ENCODE measurements at regions not wholly inside any gene's neighbourhood (a gene's known extent, or its start where the extent isn't known, plus 50 kb on each side); places are given as distances from the start of the nearest gene placed in this dataset.

DNA sequence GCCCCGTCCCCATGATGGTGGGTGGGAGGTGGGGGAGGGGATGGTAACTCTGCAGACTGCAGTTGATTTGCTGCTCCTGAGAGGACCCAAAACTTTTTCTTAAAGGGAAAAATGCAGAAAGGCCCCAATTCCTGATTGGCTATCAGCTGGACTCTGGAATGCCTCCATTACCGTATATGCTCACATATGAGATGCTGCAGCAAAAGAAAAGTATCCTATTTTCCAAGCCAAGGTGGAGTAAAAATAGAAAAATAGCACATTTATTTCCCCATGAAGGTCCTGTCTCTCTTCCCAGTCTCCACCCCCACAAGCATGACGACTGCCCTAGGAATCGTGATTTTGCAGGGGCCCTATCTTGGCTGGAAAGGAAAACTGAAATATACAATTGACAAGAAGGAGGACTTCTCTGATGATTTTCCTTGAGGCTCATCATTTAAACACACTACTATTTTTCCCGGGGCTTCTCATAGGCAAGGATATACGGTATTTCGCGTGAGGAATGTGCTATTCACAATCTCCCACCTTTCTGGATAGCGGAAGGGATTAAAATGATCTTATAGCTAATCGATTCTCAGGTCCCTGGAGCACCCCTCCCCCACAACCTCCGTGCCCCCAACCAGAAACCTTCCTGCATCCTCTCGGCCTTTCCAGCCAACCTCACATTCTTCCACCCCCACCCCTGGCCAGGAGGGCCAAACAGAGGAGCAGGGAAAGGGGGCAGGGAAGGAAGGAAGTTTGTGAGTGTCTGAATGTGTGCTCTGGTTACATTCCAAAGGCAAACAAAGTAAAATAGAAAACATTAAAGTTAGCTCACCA, 138.9 kb upstream of the CCND2 start:
- Mint-ChIP-seq H3K9me3 (peaks cover 0 to 14% (median 9%) of the 10 kb centered on the region in 7 donors), H3K4me3 (peak overlapping the region in 4 of 8 donors; percentile 21 to 58 (median 31)), H3K27ac (peak overlapping the region; percentile 22 to 95 (median 62)), H3K4me1 (peaks cover 37 to 53% (median 45%) of the 10 kb centered on the region in 3 donors), H3K27me3 (no peaks in the 10 kb centered on the region), H3K36me3 (peaks cover 0 to 5% of the 10 kb centered on the region in 2 donors)
- no peak for ATAC-seq (ENCODE audit: low read depth in 2 of 2)
- DNase-seq, result no peak

DNA sequence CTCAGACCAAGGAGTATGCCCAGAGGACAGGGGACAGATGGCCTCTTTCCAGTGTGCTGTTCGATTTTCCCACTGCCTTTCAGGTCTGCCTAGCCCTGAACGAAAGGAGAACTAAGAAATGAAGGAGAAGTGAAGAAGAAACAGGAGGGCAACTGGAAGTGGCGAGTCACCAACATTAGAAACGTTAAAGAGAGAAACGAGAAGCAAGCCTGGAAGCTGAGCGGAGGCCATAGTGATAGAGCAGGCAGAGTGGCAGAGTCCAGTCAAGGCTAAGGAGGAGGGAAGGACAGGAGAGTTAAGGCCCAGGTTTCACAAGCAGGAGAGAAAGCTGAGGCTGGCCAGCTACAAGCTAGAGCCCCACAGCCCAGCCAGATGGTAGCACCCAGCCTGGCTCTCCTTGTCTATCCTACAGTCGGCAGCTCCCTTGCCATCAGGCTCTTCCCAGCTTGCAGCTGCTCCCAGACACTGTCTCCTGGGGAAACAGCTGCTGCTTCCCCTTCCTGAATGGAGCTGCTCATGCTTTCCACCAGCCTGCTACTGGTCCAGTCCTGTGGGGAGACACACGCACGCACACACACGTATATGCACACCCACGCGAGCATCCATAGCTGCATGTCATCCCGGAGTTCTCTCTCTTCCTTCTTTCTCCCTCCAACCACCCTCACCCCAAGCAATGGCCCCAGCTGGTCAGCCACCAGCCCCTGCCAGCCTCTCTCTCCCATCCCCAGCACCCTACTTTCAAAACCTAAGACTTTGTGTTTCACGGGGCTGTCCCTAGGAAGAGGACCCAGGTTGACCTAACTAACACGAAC, 139.7 kb upstream of the CCND2 start:
- Mint-ChIP-seq H3K4me1 (peaks cover 34 to 45% (median 45%) of the 10 kb centered on the region in 3 donors), H3K27me3 (no peaks in the 10 kb centered on the region), H3K27ac (peak overlapping the region in 5 of 6 donors; percentile 7 to 93 (median 72)), H3K4me3 (peak overlapping the region in 2 of 8 donors; percentile 22 to 58), H3K36me3 (peaks cover 0 to 5% of the 10 kb centered on the region in 2 donors), H3K9me3 (peaks cover 0 to 14% (median 9%) of the 10 kb centered on the region in 7 donors)
- ATAC-seq (ENCODE audit: low read depth in 2 of 2) (no peak), DNase-seq (no peak)

DNA sequence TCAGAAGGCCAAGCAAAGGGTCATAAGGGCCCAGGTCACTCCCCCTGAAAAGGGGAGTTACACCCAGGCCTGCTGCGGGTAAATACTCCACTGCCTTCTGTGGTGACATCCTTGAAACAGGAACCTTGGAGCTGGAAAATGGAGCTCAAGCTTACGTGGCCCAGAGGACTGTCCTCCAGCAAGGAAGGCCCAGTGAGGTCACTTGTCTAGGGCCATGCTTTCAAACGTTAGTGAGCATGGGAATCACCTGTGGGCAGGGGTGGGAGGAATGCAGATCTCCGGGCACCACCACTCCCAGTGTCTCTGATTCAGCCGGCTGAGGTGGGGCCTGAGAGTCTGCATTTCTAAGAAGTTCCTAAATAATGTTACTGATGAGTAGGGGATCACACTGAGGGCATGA, 140.5 kb upstream of the CCND2 start:
- H3K4me1 Mint-ChIP-seq, result peaks cover 34 to 45% (median 45%) of the 10 kb centered on the region in 3 donors
- H3K4me3 Mint-ChIP-seq, result no peak overlapping the region
- peak overlapping the region in 3 of 6 donors; percentile 18 to 72 (median 37) for H3K27ac Mint-ChIP-seq
- ATAC-seq (ENCODE audit: low read depth in 2 of 2) (no peak), DNase-seq (no peak)
- peaks cover 0 to 14% (median 9%) of the 10 kb centered on the region in 7 donors for H3K9me3 Mint-ChIP-seq
- H3K36me3 Mint-ChIP-seq, result peaks cover 0 to 5% of the 10 kb centered on the region in 2 donors
- H3K27me3 Mint-ChIP-seq, result no peaks in the 10 kb centered on the region

DNA sequence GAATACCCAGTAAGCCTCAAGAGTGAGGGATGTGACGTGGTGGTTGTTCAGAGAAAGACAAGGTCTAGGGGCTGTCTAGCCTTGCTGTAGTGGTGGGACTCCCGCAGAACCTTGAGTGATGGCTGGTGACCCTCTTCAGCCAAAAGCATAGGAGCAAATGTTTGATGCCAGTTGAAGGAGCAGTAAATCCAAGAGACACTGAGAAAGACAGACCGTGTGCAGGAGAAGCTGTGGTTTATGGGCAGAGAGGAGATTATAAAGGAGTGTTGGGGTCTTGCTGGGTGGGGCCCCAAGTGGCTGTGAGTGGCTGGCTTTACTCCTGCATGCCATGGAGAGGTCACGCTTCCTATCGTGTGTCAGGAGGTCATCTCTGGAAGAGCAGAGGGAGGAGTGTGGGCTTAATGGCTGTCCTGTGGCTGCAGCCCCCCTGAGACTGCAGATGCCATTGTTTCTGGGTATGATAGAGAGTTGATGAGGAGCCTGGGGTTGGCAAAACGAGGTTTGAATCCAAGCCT, 152.0 kb upstream of the CCND2 start:
- Mint-ChIP-seq H3K4me1 (peaks cover 40 to 51% (median 42%) of the 10 kb centered on the region in 3 donors), H3K4me3 (peak overlapping the region in 1 of 8 donors; percentile 71), H3K27me3 (no peaks in the 10 kb centered on the region), H3K9me3 (no peaks in the 10 kb centered on the region), H3K36me3 (no peaks in the 10 kb centered on the region), H3K27ac (peak overlapping the region in 4 of 6 donors; percentile 23 to 77 (median 53))
- no peak for ATAC-seq (ENCODE audit: low read depth in 2 of 2)
- DNase-seq, result no peak

DNA sequence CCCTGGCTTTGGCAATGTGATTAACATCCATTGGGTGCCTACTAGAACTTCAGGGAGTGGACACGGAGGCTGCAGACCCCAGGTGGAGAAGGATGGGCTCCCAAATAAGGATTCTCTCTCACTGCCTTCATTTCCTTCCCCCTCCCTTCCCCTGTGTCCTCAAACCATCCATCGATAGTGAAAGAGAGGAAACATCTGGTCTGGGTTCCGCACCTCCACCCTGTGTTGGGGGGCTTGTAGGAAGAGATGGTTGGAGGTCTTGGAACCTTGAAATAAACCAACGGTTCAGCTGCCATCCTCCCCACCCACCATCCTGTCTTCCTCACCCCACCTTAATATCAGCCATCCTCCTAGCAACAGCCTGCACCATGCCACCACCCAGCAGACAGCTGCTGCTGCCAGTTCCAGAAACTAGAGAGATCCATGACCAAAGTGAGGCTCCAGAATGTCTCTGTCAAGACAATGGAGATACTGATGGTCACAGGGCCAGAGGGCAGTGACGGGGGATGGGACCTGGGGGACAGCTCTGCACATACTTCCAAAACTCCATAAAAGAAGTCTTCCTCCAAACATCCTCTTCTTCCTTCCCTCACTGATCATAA, 153.1 kb upstream of the CCND2 start:
- peaks cover 49 to 62% (median 53%) of the 10 kb centered on the region in 3 donors for H3K4me1 Mint-ChIP-seq
- H3K36me3 Mint-ChIP-seq, result no peaks in the 10 kb centered on the region
- no peaks in the 10 kb centered on the region for H3K27me3 Mint-ChIP-seq

DNA sequence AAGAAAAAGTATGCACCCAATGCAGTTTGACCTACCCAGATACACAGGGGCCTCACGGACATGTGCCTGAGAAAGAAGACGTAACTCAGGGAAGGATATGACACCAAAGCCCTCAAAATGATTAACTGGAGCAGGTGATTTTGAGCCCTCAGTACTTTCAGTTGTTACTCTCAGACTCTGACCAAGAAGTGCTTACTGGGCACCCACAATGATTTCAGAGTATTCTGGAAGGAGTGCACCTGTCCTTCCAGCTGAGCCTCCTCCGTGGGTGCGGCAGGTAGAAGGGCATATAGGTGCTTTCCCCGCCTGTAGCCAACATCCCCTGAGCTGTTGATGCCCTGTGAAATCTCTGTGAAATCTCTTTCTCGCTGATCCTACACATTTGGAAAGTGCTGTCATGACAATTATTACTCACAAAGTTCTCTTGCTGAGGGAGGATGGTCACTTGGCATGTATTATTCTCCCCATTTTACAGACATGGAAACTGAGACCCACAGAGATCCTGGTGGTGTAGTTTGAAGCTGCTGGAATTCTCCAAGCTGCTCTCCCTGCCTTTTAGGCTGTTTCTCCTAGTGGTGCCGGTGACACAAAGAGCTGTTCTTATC, 154.3 kb upstream of the CCND2 start:
- H3K9me3 Mint-ChIP-seq, result no peaks in the 10 kb centered on the region
- DNase-seq, result peak; percentile 47
- H3K4me3 Mint-ChIP-seq, result peak overlapping the region in 6 of 8 donors; percentile 68 to 89 (median 84)
- peak; percentile 27 to 37 for ATAC-seq (ENCODE audit: low read depth in 2 of 2)
- H3K36me3 Mint-ChIP-seq, result no peaks in the 10 kb centered on the region
- H3K27ac Mint-ChIP-seq, result peak overlapping the region; percentile 56 to 96 (median 94)
- no peaks in the 10 kb centered on the region for H3K27me3 Mint-ChIP-seq
- H3K4me1 Mint-ChIP-seq, result peaks cover 54 to 64% (median 60%) of the 10 kb centered on the region in 3 donors

More for the DNA sequence above, 153.1 kb upstream of the CCND2 start:
- DNase-seq (no peak), ATAC-seq (ENCODE audit: low read depth in 2 of 2) (no peak)
- peak overlapping the region in 2 of 8 donors; percentile 52 to 54 for H3K4me3 Mint-ChIP-seq
- peak overlapping the region in 4 of 6 donors; percentile 41 to 86 (median 80) for H3K27ac Mint-ChIP-seq
- no peaks in the 10 kb centered on the region for H3K9me3 Mint-ChIP-seq

DNA sequence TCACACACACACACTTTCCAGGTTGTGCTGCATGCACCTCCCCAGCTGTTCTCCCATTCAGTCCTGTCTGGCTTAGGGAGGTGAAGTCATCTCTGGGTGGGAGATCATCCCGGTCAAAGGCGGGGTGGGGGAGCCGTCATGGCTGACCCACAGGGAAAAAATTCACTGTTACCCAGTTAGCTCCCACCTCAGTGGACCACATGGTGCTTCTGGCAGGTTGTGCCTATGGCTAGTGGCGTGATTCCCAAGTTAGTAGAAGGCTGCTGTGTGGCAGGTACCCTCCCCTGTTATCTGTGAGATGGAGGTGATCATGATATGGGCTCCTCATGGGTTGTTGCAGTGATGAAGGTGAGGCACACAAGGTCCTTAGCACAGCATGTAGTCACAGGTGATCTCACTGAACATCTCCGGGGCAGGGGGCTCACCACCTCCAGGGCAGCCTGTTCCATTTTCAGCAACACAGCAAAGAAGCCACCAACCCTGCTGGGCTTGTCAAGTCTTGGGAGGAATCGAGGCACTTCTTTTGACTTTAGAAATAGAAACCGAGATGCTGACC, 154.9 kb upstream of the CCND2 start:
- H3K4me3 Mint-ChIP-seq, result peak overlapping the region; percentile 36 to 89 (median 82)
- no peaks in the 10 kb centered on the region for H3K27me3 Mint-ChIP-seq
- H3K9me3 Mint-ChIP-seq, result no peaks in the 10 kb centered on the region
- peaks cover 54 to 64% (median 60%) of the 10 kb centered on the region in 3 donors for H3K4me1 Mint-ChIP-seq
- H3K36me3 Mint-ChIP-seq, result no peaks in the 10 kb centered on the region
- DNase-seq, result no peak
- peak in 1 of 2 donors; percentile 5 for ATAC-seq (ENCODE audit: low read depth in 2 of 2)
- peak overlapping the region; percentile 80 to 96 (median 94) for H3K27ac Mint-ChIP-seq

DNA sequence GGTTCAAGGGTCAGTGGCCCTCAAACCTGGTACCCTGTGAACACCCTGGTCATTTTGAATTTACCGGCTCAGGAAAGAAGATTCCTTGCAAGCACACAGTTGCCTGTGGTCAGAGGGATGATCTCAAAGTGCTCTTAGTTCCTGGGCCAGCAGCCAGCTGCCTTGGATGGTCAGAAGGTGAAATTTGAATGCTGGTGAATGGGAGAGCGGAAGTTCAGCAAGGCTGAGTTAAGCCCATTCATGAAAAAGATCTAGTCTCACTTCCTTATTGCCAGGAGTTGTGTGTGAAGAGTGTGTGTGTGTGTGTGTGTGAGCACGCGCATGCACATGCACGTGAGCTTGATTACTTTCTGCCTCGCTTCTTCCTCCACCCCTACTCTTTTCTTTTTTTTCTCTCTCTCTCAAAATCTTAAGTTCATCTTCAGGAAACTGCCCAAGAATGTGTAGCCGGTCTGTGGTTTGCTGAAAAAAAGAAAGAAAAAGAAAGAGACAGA, 155.5 kb upstream of the CCND2 start:
- H3K4me3 Mint-ChIP-seq, result peak overlapping the region; percentile 36 to 89 (median 82)
- peaks cover 54 to 64% (median 60%) of the 10 kb centered on the region in 3 donors for H3K4me1 Mint-ChIP-seq
- DNase-seq (peak; percentile 82), ATAC-seq (ENCODE audit: low read depth in 2 of 2) (peak; percentile 88)
- no peaks in the 10 kb centered on the region for H3K27me3 Mint-ChIP-seq
- peak overlapping the region; percentile 80 to 96 (median 94) for H3K27ac Mint-ChIP-seq
- no peaks in the 10 kb centered on the region for H3K9me3 Mint-ChIP-seq
- no peaks in the 10 kb centered on the region for H3K36me3 Mint-ChIP-seq

DNA sequence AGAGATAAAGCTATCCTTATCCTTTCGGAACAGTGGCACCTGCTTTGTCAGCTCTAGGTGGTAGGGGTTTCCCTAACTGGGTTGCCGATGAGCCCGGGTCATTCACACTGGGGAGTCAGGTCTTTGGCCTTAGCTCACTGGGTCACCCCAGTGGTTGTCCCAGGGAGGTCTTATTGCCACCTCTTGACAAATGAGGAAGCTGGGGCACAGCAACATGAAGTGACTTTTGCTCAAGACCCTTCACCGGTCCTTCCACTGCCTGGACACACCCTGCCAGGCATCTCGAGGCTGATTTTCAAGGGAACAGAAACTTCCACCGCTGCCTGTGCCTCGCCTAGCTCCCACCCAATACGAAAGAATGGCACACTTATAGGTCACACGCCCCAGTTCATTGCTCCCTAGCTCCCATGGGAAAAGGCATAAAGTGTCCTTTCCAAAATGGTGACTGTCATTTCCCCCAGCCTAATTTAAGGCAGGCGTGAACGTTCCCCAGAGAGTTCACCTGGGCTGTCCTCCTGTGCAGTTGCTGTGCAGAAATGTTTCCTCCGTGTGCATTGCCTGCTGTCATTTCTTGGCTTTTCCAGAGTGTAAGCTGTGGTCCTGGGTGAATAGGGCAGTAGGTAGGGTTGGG, 156.1 kb upstream of the CCND2 start:
- H3K4me3 Mint-ChIP-seq, result peak overlapping the region; percentile 36 to 89 (median 82)
- H3K9me3 Mint-ChIP-seq, result no peaks in the 10 kb centered on the region
- no peaks in the 10 kb centered on the region for H3K27me3 Mint-ChIP-seq
- peaks cover 54 to 64% (median 60%) of the 10 kb centered on the region in 3 donors for H3K4me1 Mint-ChIP-seq
- DNase-seq (no peak), ATAC-seq (ENCODE audit: low read depth in 2 of 2) (peak; percentile 0 to 3)
- no peaks in the 10 kb centered on the region for H3K36me3 Mint-ChIP-seq
- H3K27ac Mint-ChIP-seq, result peak overlapping the region; percentile 80 to 96 (median 94)

DNA sequence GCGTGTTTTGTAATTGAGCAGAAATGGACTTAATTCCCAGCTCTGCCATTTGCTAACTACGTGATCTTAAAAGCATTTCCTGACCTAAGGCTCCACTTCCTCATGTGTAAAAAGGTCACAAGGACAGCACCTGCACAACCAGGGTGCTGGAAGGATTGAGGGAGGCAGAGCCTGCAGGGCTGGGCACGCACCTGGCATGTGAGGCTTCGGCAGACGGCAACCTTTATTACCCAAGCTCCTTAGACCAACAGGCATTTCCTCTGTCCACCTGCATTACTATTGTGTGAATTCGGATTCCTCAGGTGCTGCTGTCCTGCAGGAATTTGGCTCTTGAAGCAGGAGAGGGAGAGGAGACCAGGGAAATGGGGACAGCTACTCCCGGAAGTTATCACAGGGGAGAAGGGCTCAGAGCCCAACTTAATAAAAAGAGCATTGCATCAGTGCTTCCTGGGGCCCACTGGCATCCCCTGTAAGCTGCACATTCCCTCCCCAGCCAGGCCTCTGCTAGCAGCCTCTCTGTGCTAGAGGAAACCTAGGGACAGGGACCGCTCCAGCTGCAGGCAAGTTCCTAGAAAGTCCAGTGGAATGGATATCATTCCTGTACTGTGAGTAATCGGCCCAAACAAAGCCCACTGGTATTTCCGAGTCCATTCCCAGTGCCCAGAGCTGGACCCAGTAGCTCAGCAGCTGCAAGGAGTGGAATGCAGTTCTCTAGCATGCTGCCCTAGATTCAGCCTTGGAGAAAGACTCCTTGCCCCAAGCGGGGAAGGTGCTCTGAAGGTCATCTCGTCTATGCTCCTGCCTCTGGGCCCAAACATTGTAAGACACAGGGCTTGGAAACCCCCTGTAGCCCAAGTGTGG, 157.1 kb upstream of the CCND2 start:
- no peak for ATAC-seq (ENCODE audit: low read depth in 2 of 2)
- Mint-ChIP-seq H3K4me1 (peaks cover 54 to 62% (median 60%) of the 10 kb centered on the region in 3 donors), H3K9me3 (no peaks in the 10 kb centered on the region), H3K27ac (peak overlapping the region in 3 of 6 donors; percentile 70 to 91 (median 74)), H3K4me3 (peak overlapping the region in 6 of 8 donors; percentile 24 to 68 (median 40)), H3K36me3 (no peaks in the 10 kb centered on the region), H3K27me3 (peaks cover 0 to 6% (median 4%) of the 10 kb centered on the region in 3 donors)
- peak; percentile 44 for DNase-seq

DNA sequence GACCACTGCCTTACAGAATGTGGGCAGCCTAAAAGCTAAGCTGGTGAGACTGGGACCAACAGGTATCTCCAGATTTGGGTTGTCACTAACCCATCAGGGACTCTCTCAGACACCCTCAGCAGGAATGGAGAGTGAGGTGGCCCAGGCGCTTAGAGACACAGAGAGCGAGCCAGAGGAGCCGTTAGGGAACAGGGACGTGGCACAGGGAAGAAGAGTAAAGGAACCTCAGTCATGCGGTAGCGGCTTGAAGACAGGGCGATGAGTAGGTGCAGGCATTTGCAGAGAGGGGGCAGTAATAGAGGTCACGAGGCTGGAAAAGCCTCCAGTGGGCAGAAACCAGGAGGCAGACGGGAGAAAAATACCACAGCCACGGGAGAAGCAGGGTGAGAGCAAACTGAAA, 158.0 kb upstream of the CCND2 start:
- Mint-ChIP-seq H3K4me1 (peaks cover 47 to 56% (median 53%) of the 10 kb centered on the region in 3 donors), H3K4me3 (peak overlapping the region in 5 of 8 donors; percentile 9 to 66 (median 62)), H3K27me3 (peaks cover 0 to 13% (median 6%) of the 10 kb centered on the region in 3 donors), H3K9me3 (no peaks in the 10 kb centered on the region), H3K36me3 (no peaks in the 10 kb centered on the region), H3K27ac (peak overlapping the region in 3 of 6 donors; percentile 38 to 95 (median 46))
- ATAC-seq (ENCODE audit: low read depth in 2 of 2) (no peak), DNase-seq (no peak)
